KMS-11 (cell line): ENCODE measurements at regions not wholly inside any gene's neighbourhood (a gene's known extent, or its start where the extent isn't known, plus 50 kb on each side); places are given as distances from the start of the nearest gene placed in this dataset.
A peak's percentile ranks its signal among the peaks of the same experiment; 100 is the strongest.

Experiments
- H2AFZ ChIP-seq: fragments of 200-600 bp; sonication (generic); 2 replicates; pipeline ENCODE4 v1.6.1; 2016; ENCODE audit warnings: antibody characterized with exemption, mixed run types, low read depth
- H3K27ac ChIP-seq: fragments of 200-600 bp; sonication (generic); 2 replicates; pipeline ENCODE4 v1.6.1; 2016; ENCODE audit warnings: mild to moderate bottlenecking, mixed run types
- H3K27me3 ChIP-seq: fragments of 200-600 bp; sonication (generic); 2 replicates; pipeline ENCODE4 v1.6.1; 2017; ENCODE audit warnings: mild to moderate bottlenecking, low read depth, mixed run types, moderate library complexity; ENCODE audit not compliant: insufficient read depth
- H3K36me3 ChIP-seq: fragments of 200-600 bp; sonication (generic); 2 replicates; pipeline ENCODE4 v1.6.1; 2017; ENCODE audit warnings: mild to moderate bottlenecking, mixed run types; ENCODE audit not compliant: insufficient read depth
- H3K4me1 ChIP-seq: fragments of 200-600 bp; sonication (generic); 2 replicates; pipeline ENCODE4 v1.6.1; 2016; ENCODE audit warnings: mild to moderate bottlenecking, low read depth, mixed run types; ENCODE audit not compliant: poor library complexity, severe bottlenecking
- H3K4me2 ChIP-seq: fragments of 200-600 bp; sonication (generic); 2 replicates; pipeline ENCODE4 v1.7.0; 2016; ENCODE audit warnings: mild to moderate bottlenecking, mixed run types
- H3K4me3 ChIP-seq: fragments of 200-600 bp; sonication (generic); IDR thresholded peaks from 2 replicates; pipeline ENCODE4 v1.6.1; 2017; ENCODE audit warnings: low read depth, low read length, mixed read lengths; ENCODE audit not compliant: insufficient read depth
- H3K79me2 ChIP-seq: fragments of 200-600 bp; sonication (generic); 2 replicates; pipeline ENCODE4 v1.6.1; 2016; ENCODE audit warnings: low read depth, mixed run types; ENCODE audit not compliant: insufficient read depth
- H3K9ac ChIP-seq: fragments of 200-600 bp; sonication (generic); 2 replicates; pipeline ENCODE4 v1.6.1; 2016; ENCODE audit warnings: mild to moderate bottlenecking, mixed run types
- H4K20me1 ChIP-seq: fragments of 200-600 bp; sonication (generic); 2 replicates; pipeline ENCODE4 v1.6.1; 2016; ENCODE audit warnings: mild to moderate bottlenecking, mixed run types; ENCODE audit not compliant: insufficient read depth
- TF ChIP-seq, protein P1 (sequence below): fragments of 200-600 bp; sonication (generic); conservative IDR thresholded peaks from 2 replicates; pipeline ENCODE4 v1.6.1; 2017; ENCODE audit warnings: low read depth, mild to moderate bottlenecking, antibody characterized with exemption, low read length, moderate library complexity, mixed read lengths

DNA sequence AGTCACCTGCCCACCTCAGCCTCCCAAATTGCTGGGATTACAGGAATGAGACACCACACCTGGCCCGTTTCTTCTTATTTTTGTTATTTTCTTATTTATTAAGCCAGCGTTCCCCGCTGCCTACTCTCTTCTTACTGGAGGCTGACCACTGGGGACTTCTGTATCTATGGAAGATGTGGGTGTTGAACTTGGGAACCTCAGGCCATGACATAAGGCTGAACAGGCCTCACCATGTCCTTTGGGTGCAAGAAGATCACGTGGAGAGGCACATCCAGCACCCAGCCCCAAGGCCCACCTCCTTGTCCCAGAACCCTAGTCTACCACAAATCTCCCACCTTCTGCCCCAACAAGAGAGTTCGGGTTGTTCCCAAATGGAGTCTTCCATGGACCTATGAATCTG is 59.4 kb upstream of the NEK6 start:
- H3K79me2 ChIP-seq, result no peaks in the 10 kb centered on the region
- H3K27ac ChIP-seq, result no peak overlapping the region
- TF ChIP-seq, protein P1, sequence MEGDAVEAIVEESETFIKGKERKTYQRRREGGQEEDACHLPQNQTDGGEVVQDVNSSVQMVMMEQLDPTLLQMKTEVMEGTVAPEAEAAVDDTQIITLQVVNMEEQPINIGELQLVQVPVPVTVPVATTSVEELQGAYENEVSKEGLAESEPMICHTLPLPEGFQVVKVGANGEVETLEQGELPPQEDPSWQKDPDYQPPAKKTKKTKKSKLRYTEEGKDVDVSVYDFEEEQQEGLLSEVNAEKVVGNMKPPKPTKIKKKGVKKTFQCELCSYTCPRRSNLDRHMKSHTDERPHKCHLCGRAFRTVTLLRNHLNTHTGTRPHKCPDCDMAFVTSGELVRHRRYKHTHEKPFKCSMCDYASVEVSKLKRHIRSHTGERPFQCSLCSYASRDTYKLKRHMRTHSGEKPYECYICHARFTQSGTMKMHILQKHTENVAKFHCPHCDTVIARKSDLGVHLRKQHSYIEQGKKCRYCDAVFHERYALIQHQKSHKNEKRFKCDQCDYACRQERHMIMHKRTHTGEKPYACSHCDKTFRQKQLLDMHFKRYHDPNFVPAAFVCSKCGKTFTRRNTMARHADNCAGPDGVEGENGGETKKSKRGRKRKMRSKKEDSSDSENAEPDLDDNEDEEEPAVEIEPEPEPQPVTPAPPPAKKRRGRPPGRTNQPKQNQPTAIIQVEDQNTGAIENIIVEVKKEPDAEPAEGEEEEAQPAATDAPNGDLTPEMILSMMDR, result no peak
- no peak overlapping the region for H3K9ac ChIP-seq
- H4K20me1 ChIP-seq, result no peaks in the 10 kb centered on the region
- H3K36me3 ChIP-seq, result no peaks in the 10 kb centered on the region
- no peaks in the 10 kb centered on the region for H3K27me3 ChIP-seq
- no peak overlapping the region for H3K4me3 ChIP-seq
- no peak overlapping the region for H2AFZ ChIP-seq
- H3K4me1 ChIP-seq, result peaks cover 37% of the 10 kb centered on the region
- H3K4me2 ChIP-seq, result no peak overlapping the region

DNA sequence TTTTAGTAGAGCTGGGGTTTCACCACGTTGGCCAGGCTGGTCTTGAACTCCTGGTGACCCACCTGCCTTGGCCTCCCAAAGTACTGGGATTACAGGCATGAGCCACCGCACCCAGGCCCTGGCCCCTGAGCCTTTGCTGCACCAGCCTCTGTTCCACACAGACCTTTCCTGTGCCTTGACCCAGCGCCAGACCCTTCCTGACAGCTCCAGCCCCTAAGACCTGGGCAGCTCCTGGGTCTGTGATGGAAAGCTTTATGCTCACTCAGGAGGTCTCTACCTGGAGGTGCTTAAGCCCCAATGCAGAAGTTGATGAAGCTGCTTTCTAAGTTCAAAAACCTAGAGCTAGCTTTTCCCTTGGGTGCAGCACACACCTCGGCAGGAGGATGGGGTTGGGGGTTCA is 58.8 kb upstream of the NEK6 start:
- Histone ChIP-seq H3K4me1 (peaks cover 43% of the 10 kb centered on the region), H3K9ac (no peak overlapping the region), H3K79me2 (no peaks in the 10 kb centered on the region), H2AFZ (no peak overlapping the region), H3K36me3 (no peaks in the 10 kb centered on the region), H3K4me3 (no peak overlapping the region), H3K27ac (no peak overlapping the region), H3K4me2 (no peak overlapping the region), H4K20me1 (no peaks in the 10 kb centered on the region), H3K27me3 (no peaks in the 10 kb centered on the region)
- TF ChIP-seq, protein P1, result no peak

DNA sequence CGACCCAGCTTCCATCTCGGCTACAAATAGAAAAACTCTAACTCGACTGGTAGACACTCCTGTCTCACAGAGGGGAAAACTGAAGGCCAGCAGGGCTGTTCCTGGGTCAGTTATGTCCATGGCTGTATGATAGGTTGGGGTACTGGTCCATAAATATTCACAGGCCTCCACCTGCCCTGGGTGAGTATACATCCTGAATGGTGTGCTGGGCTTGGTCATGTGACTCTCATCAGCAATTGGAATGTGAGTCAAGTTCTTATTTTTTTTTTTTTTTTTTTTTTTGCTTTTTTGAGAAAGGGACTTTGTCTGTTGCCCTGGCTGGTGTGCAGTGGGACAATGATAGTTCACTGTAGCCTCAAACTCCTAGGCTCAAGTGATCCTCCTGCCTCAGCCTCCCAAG is 58.3 kb upstream of the NEK6 start:
- Histone ChIP-seq H2AFZ (no peak overlapping the region), H3K4me3 (no peak overlapping the region), H4K20me1 (no peaks in the 10 kb centered on the region), H3K36me3 (no peaks in the 10 kb centered on the region), H3K4me2 (no peak overlapping the region), H3K79me2 (no peaks in the 10 kb centered on the region), H3K9ac (no peak overlapping the region), H3K4me1 (peaks cover 44% of the 10 kb centered on the region), H3K27ac (no peak overlapping the region), H3K27me3 (no peaks in the 10 kb centered on the region)
- TF ChIP-seq, protein P1, result no peak

DNA sequence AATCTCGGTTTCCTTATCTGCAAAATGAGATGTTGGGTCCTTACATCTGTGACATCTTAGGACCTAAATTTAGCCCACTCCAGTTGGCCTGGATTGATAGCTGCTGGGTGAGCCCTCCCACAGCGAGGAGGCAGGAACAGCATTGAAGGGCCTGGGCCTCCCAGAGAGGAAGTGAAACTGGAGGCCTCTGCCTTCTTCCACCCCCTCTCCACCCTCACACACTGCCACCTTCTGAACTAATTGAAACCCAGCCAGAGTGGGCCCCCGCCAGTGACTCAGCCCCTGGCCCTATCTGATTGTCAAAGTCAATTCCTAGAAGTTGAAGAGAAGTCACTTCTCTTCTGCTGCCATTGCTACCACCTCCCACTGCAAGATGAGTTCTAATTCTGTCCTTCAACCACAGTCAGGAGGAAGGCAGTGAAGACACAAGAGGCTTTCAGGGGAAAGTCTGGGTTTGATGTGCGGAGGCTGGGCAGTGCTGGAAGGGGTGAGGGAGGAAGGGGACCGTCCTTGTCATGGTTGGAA is 55.2 kb upstream of the NEK6 start:
- Histone ChIP-seq H3K4me3 (no peak overlapping the region), H3K4me1 (peaks cover 59% of the 10 kb centered on the region)

More for the DNA sequence above, 55.2 kb upstream of the NEK6 start:
- TF ChIP-seq, protein P1, result no peak
- H2AFZ ChIP-seq, result peak overlapping the region; percentile 54; the same call in 1 of the 2 replicates
- H4K20me1 ChIP-seq, result no peaks in the 10 kb centered on the region
- H3K79me2 ChIP-seq, result no peaks in the 10 kb centered on the region
- peak overlapping the region; percentile 64 for H3K4me2 ChIP-seq
- no peaks in the 10 kb centered on the region for H3K27me3 ChIP-seq
- H3K9ac ChIP-seq, result peak overlapping the region; percentile 39; the same call in 1 of the 2 replicates
- H3K36me3 ChIP-seq, result no peaks in the 10 kb centered on the region
- H3K27ac ChIP-seq, result peak overlapping the region; percentile 81
